Activated naive CD4-positive, alpha-beta T cell treated with anti-CD3 and anti-CD28 coated beads, Interleukin-2, amount 10 ng/mL, durations not matched to agents 7 days and 5 days (primary cell): ENCODE measurements at regions not wholly inside any gene's neighbourhood (a gene's known extent, or its start where the extent isn't known, plus 50 kb on each side); places are given as distances from the start of the nearest gene placed in this dataset.

Experiments
- CTCF ChIA-PET: fragments of 350-600 bp; sonication (Branson Sonifier 250); formaldehyde crosslinking; loops from one replicate; lab custom pipeline; 2021; ENCODE audit warnings: antibody characterized with exemption; lab: Charles Lee
- DNase-seq: peaks from one replicate; pipeline ENCODE4 v3.0.0-alpha.2; 2020
- H3K27ac Mint-ChIP-seq: one replicate; pipeline ENCODE4 v1.8.0; 2021; ENCODE audit warnings: mild to moderate bottlenecking, moderate library complexity, mixed read lengths
- H3K27me3 Mint-ChIP-seq: one replicate; pipeline ENCODE4 v1.8.0; 2021; ENCODE audit warnings: mild to moderate bottlenecking, mixed read lengths
- H3K36me3 Mint-ChIP-seq: one replicate; pipeline ENCODE4 v1.8.0; 2021; ENCODE audit warnings: mixed read lengths
- H3K4me1 Mint-ChIP-seq: one replicate; pipeline ENCODE4 v1.8.0; 2021; ENCODE audit warnings: mixed read lengths
- H3K4me3 Mint-ChIP-seq: one replicate; pipeline ENCODE4 v1.8.0; 2021; ENCODE audit warnings: mild to moderate bottlenecking, moderate library complexity, mixed read lengths
- H3K9me3 Mint-ChIP-seq: one replicate; pipeline ENCODE4 v1.8.0; 2021; ENCODE audit warnings: mixed read lengths

GRCh38 chr22:27419473-27419872 lies 382.1 kb downstream of the MN1 start:
- CTCF ChIA-PET = interaction anchor here (1.6 kb wide), 1 partner anchor 14 kb away, joined by 4 read pairs; no protein-coding TSS in a partner anchor
- no peak overlapping the region for H3K4me3 Mint-ChIP-seq
- H3K36me3 Mint-ChIP-seq = no peaks in the 10 kb centered on the region
- H3K27ac Mint-ChIP-seq = no peak overlapping the region
- DNase-seq = no peak
- H3K27me3 Mint-ChIP-seq = peaks cover 16% of the 10 kb centered on the region
- peaks cover 2% of the 10 kb centered on the region for H3K9me3 Mint-ChIP-seq
- H3K4me1 Mint-ChIP-seq = no peaks in the 10 kb centered on the region

GRCh38 chr22:27420195-27420816 lies 381.2 kb downstream of the MN1 start:
- Mint-ChIP-seq H3K4me3 (no peak overlapping the region), H3K36me3 (no peaks in the 10 kb centered on the region), H3K27me3 (peaks cover 16% of the 10 kb centered on the region), H3K4me1 (no peaks in the 10 kb centered on the region), H3K27ac (no peak overlapping the region), H3K9me3 (peaks cover 2% of the 10 kb centered on the region)
- CTCF ChIA-PET = no interaction called here
- no peak for DNase-seq

GRCh38 chr22:27420817-27421361 lies 380.7 kb downstream of the MN1 start:
- Mint-ChIP-seq H3K27me3 (peaks cover 19% of the 10 kb centered on the region), H3K36me3 (no peaks in the 10 kb centered on the region), H3K4me1 (no peaks in the 10 kb centered on the region), H3K9me3 (peaks cover 2% of the 10 kb centered on the region), H3K4me3 (no peak overlapping the region), H3K27ac (no peak overlapping the region)
- CTCF ChIA-PET = no interaction called here
- no peak for DNase-seq

- H3K27ac Mint-ChIP-seq = no peak overlapping the region
Measured at GRCh38 chr22:27422442-27422841, 379.1 kb downstream of the MN1 start.

GRCh38 chr22:27424319-27424718 lies 377.2 kb downstream of the MN1 start:
- peaks cover 19% of the 10 kb centered on the region for H3K27me3 Mint-ChIP-seq
- no peak for DNase-seq
- H3K9me3 Mint-ChIP-seq = peaks cover 15% of the 10 kb centered on the region
- H3K27ac Mint-ChIP-seq = no peak overlapping the region
- H3K4me1 Mint-ChIP-seq = no peaks in the 10 kb centered on the region
- no peak overlapping the region for H3K4me3 Mint-ChIP-seq
- CTCF ChIA-PET = no interaction called here
- H3K36me3 Mint-ChIP-seq = no peaks in the 10 kb centered on the region

More at GRCh38 chr22:27422442-27422841, 379.1 kb downstream of the MN1 start:
- no peak for DNase-seq
- peaks cover 19% of the 10 kb centered on the region for H3K27me3 Mint-ChIP-seq
- CTCF ChIA-PET = no interaction called here
- no peak overlapping the region for H3K4me3 Mint-ChIP-seq
- H3K4me1 Mint-ChIP-seq = no peaks in the 10 kb centered on the region
- H3K9me3 Mint-ChIP-seq = peaks cover 2% of the 10 kb centered on the region
- no peaks in the 10 kb centered on the region for H3K36me3 Mint-ChIP-seq

- H3K4me3 Mint-ChIP-seq = no peak overlapping the region
- CTCF ChIA-PET = no interaction called here
- H3K27me3 Mint-ChIP-seq = peaks cover 4% of the 10 kb centered on the region
- no peaks in the 10 kb centered on the region for H3K36me3 Mint-ChIP-seq
- no peak overlapping the region for H3K27ac Mint-ChIP-seq
- DNase-seq = no peak
- H3K9me3 Mint-ChIP-seq = peaks cover 21% of the 10 kb centered on the region
- H3K4me1 Mint-ChIP-seq = no peaks in the 10 kb centered on the region
Measured at GRCh38 chr22:27429476-27429875, 372.1 kb downstream of the MN1 start.

GRCh38 chr22:27431081-27431480 lies 370.5 kb downstream of the MN1 start:
- no peaks in the 10 kb centered on the region for H3K27me3 Mint-ChIP-seq

GRCh38 chr22:27431896-27432295 lies 369.7 kb downstream of the MN1 start:
- Mint-ChIP-seq H3K36me3 (no peaks in the 10 kb centered on the region), H3K9me3 (peaks cover 21% of the 10 kb centered on the region), H3K27ac (no peak overlapping the region), H3K4me3 (no peak overlapping the region), H3K27me3 (no peaks in the 10 kb centered on the region), H3K4me1 (no peaks in the 10 kb centered on the region)
- CTCF ChIA-PET = no interaction called here
- DNase-seq = no peak

More at GRCh38 chr22:27431081-27431480, 370.5 kb downstream of the MN1 start:
- Mint-ChIP-seq H3K9me3 (peaks cover 21% of the 10 kb centered on the region), H3K36me3 (no peaks in the 10 kb centered on the region), H3K27ac (no peak overlapping the region), H3K4me3 (no peak overlapping the region), H3K4me1 (no peaks in the 10 kb centered on the region)
- DNase-seq = no peak
- CTCF ChIA-PET = no interaction called here

GRCh38 chr22:27433099-27433498 lies 368.5 kb downstream of the MN1 start:
- H3K27ac Mint-ChIP-seq = no peak overlapping the region
- no peak for DNase-seq
- CTCF ChIA-PET = no interaction called here
- H3K27me3 Mint-ChIP-seq = no peaks in the 10 kb centered on the region
- no peaks in the 10 kb centered on the region for H3K4me1 Mint-ChIP-seq
- H3K36me3 Mint-ChIP-seq = no peaks in the 10 kb centered on the region
- H3K9me3 Mint-ChIP-seq = peaks cover 15% of the 10 kb centered on the region
- H3K4me3 Mint-ChIP-seq = no peak overlapping the region

GRCh38 chr22:27433585-27434190 lies 367.9 kb downstream of the MN1 start:
- H3K4me3 Mint-ChIP-seq = no peak overlapping the region
- H3K27me3 Mint-ChIP-seq = no peaks in the 10 kb centered on the region
- no peak overlapping the region for H3K27ac Mint-ChIP-seq
- CTCF ChIA-PET = no interaction called here
- no peaks in the 10 kb centered on the region for H3K36me3 Mint-ChIP-seq
- H3K9me3 Mint-ChIP-seq = peaks cover 9% of the 10 kb centered on the region
- DNase-seq = no peak
- no peaks in the 10 kb centered on the region for H3K4me1 Mint-ChIP-seq

GRCh38 chr22:27434898-27435297 lies 366.7 kb downstream of the MN1 start:
- Mint-ChIP-seq H3K27me3 (peaks cover 3% of the 10 kb centered on the region), H3K36me3 (no peaks in the 10 kb centered on the region), H3K27ac (no peak overlapping the region), H3K4me1 (no peaks in the 10 kb centered on the region), H3K9me3 (peaks cover 5% of the 10 kb centered on the region), H3K4me3 (no peak overlapping the region)
- CTCF ChIA-PET = no interaction called here
- DNase-seq = no peak

GRCh38 chr22:27435844-27436576 lies 365.5 kb downstream of the MN1 start:
- CTCF ChIA-PET = no interaction called here
- Mint-ChIP-seq H3K4me1 (no peaks in the 10 kb centered on the region), H3K4me3 (no peak overlapping the region)

GRCh38 chr22:27436591-27436990 lies 365.0 kb downstream of the MN1 start:
- Mint-ChIP-seq H3K27me3 (peaks cover 3% of the 10 kb centered on the region), H3K4me3 (no peak overlapping the region), H3K36me3 (no peaks in the 10 kb centered on the region), H3K27ac (no peak overlapping the region), H3K4me1 (no peaks in the 10 kb centered on the region), H3K9me3 (peaks cover 3% of the 10 kb centered on the region)
- CTCF ChIA-PET = no interaction called here
- DNase-seq = no peak

More at GRCh38 chr22:27435844-27436576, 365.5 kb downstream of the MN1 start:
- no peak for DNase-seq
- H3K27ac Mint-ChIP-seq = no peak overlapping the region
- H3K27me3 Mint-ChIP-seq = peaks cover 3% of the 10 kb centered on the region
- H3K9me3 Mint-ChIP-seq = peaks cover 3% of the 10 kb centered on the region
- H3K36me3 Mint-ChIP-seq = no peaks in the 10 kb centered on the region

GRCh38 chr22:27437570-27437969 lies 364.0 kb downstream of the MN1 start:
- CTCF ChIA-PET = no interaction called here

More at GRCh38 chr22:27437570-27437969, 364.0 kb downstream of the MN1 start:
- H3K4me3 Mint-ChIP-seq = no peak overlapping the region
- H3K9me3 Mint-ChIP-seq = no peaks in the 10 kb centered on the region
- no peak for DNase-seq
- no peak overlapping the region for H3K27ac Mint-ChIP-seq
- peaks cover 3% of the 10 kb centered on the region for H3K27me3 Mint-ChIP-seq
- H3K36me3 Mint-ChIP-seq = no peaks in the 10 kb centered on the region
- no peaks in the 10 kb centered on the region for H3K4me1 Mint-ChIP-seq
